ENCODE measurements at regions not wholly inside any gene's neighbourhood (a gene's known extent, or its start where the extent isn't known, plus 50 kb on each side); places are given as distances from the start of the nearest gene placed in this dataset.

DNA sequence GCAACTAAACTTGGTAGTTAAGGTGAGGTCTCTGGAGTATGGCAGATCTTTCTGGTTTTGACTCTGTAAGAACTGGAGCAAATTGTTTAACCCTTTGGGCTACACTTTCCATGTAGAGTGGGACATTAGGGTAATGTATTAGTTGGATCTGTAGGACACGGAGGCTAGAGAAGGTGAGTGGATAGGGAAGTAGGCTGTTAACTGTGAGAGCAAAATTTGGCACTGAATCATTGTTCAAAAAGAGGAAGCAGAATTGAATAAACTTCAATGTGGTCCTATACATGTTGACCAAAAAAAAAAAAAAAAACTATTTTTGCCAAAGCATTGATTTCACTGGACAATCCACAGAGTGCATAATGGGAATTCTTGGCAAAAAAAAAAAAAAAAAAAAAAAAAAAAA, 370.2 kb upstream of the CHORDC1 start:
- TF ChIP-seq, protein P1, sequence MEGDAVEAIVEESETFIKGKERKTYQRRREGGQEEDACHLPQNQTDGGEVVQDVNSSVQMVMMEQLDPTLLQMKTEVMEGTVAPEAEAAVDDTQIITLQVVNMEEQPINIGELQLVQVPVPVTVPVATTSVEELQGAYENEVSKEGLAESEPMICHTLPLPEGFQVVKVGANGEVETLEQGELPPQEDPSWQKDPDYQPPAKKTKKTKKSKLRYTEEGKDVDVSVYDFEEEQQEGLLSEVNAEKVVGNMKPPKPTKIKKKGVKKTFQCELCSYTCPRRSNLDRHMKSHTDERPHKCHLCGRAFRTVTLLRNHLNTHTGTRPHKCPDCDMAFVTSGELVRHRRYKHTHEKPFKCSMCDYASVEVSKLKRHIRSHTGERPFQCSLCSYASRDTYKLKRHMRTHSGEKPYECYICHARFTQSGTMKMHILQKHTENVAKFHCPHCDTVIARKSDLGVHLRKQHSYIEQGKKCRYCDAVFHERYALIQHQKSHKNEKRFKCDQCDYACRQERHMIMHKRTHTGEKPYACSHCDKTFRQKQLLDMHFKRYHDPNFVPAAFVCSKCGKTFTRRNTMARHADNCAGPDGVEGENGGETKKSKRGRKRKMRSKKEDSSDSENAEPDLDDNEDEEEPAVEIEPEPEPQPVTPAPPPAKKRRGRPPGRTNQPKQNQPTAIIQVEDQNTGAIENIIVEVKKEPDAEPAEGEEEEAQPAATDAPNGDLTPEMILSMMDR (IDR thresholded peaks at IDR 0.05), result no peak
- no peak for TF ChIP-seq POLR2A (IDR thresholded peaks at IDR 0.05)
